B cell (primary cell): ENCODE measurements at regions not wholly inside any gene's neighbourhood (a gene's known extent, or its start where the extent isn't known, plus 50 kb on each side); places are given as distances from the start of the nearest gene placed in this dataset.

Source experiments
- ATAC-seq: fragments of 200-7000 bp; cut with Tn5 transposase; one replicate; pipeline ENCODE4 v1.10.0; 2021; ENCODE audit warnings: low read depth, mild to moderate bottlenecking, moderate number of reproducible peaks, moderate library complexity
- CTCF ChIA-PET: fragments of 350-600 bp; sonication (Branson Sonifier 250); formaldehyde crosslinking; loops from one replicate; lab custom pipeline; 2021; ENCODE audit warnings: antibody characterized with exemption, inconsistent platforms; lab: Charles Lee
- POLR2A ChIA-PET: fragments of 350-600 bp; sonication (Branson Sonifier 250); formaldehyde crosslinking; loops from one replicate; lab custom pipeline; 2021; ENCODE audit warnings: antibody characterized with exemption; lab: Charles Lee
- DNase-seq: peaks from one replicate; pipeline ENCODE4 v3.0.0; 2013
- H2AFZ ChIP-seq: 2 replicates; pipeline ENCODE4 v1.6.1; 2012; ENCODE audit warnings: mild to moderate bottlenecking, low read depth, low read length; ENCODE audit not compliant: insufficient read depth, poor library complexity, severe bottlenecking
- H3K27ac ChIP-seq, 2 donors: 1 replicate in 1 of 2; 2 replicates in 1 of 2; pipeline ENCODE4 v1.5.1; 2012 to 2013; ENCODE audit warnings: low read length in 2 of 2, mild to moderate bottlenecking in 2 of 2, moderate library complexity in 1 of 2
- H3K27me3 ChIP-seq, 4 experiments: fragments of 200-600 bp in 1 of 4; sonication (generic) in 1 of 4; replicated peaks in 1 of 4; 1 replicate in 2 of 4; 2 replicates in 2 of 4; pipeline versions ENCODE4 v1.6.1 to v1.7.0; 2013 to 2016; ENCODE audit warnings: low read length in 3 of 4, mild to moderate bottlenecking in 2 of 4, mixed read lengths in 1 of 4, moderate library complexity in 1 of 4; ENCODE audit not compliant: insufficient read depth in 4 of 4, control insufficient read depth in 3 of 4; ENCODE audit errors: control extremely low read depth in 1 of 4
- H3K36me3 ChIP-seq, 2 experiments: replicated peaks in 1 of 2; 1 replicate in 1 of 2; 2 replicates in 1 of 2; pipeline versions ENCODE4 v1.6.1 to v1.7.1; 2013; ENCODE audit warnings: low read length in 1 of 2; ENCODE audit not compliant: insufficient read depth in 2 of 2, control insufficient read depth in 1 of 2; ENCODE audit errors: control extremely low read depth in 1 of 2, extremely low read depth in 1 of 2
- H3K4me1 ChIP-seq, 2 donors: fragments of 200-600 bp in 1 of 2; sonication (generic) in 1 of 2; 1 replicate in 1 of 2; 2 replicates in 1 of 2; pipeline versions ENCODE4 v1.5.1 to v1.6.1; 2013 to 2017; ENCODE audit warnings: low read length in 2 of 2; ENCODE audit not compliant: control insufficient read depth in 2 of 2, insufficient read depth in 2 of 2
- H3K4me2 ChIP-seq: replicated peaks from 2 replicates; pipeline ENCODE3; 2012; ENCODE audit warnings: mild to moderate bottlenecking, low read depth, low read length; ENCODE audit not compliant: poor library complexity, severe bottlenecking
- H3K4me3 ChIP-seq, 5 experiments: fragments of 200-600 bp in 1 of 5; sonication (generic) in 1 of 5; 1 replicate in 3 of 5; 2 replicates in 2 of 5; pipeline versions ENCODE4 v1.5.1 to v1.7.0; 2011 to 2016; ENCODE audit warnings: low read length in 4 of 5, mild to moderate bottlenecking in 4 of 5, low read depth in 2 of 5, control low read depth in 1 of 5, moderate library complexity in 1 of 5; ENCODE audit not compliant: insufficient read depth in 1 of 5; ENCODE audit errors: control extremely low read depth in 1 of 5, extremely low read depth in 1 of 5
- H3K79me2 ChIP-seq: fragments of 200-600 bp; sonication (generic); one replicate; pipeline ENCODE4 v1.6.0; 2016; ENCODE audit warnings: low read length; ENCODE audit not compliant: control insufficient read depth, insufficient read depth
- H3K9ac ChIP-seq: fragments of 200-600 bp; sonication (generic); 2 replicates; pipeline ENCODE4 v1.6.1; 2017; ENCODE audit warnings: mild to moderate bottlenecking, low read length, moderate library complexity
- H3K9me3 ChIP-seq, 3 donors: one replicate each; pipeline versions ENCODE4 v1.6.1 to v1.7.1; 2013; ENCODE audit warnings: low read length in 2 of 3; ENCODE audit not compliant: control insufficient read depth in 2 of 3, insufficient read depth in 1 of 3; ENCODE audit errors: control extremely low read depth in 1 of 3
- H4K20me1 ChIP-seq: 2 replicates; pipeline ENCODE4 v1.6.0; 2012; ENCODE audit warnings: mild to moderate bottlenecking, low read length; ENCODE audit not compliant: insufficient read depth, control insufficient read depth, poor library complexity, severe bottlenecking
- H3K27ac Mint-ChIP-seq: one replicate; pipeline ENCODE4 v1.8.0; 2021; ENCODE audit warnings: mixed read lengths
- H3K27me3 Mint-ChIP-seq: one replicate; pipeline ENCODE4 v1.8.0; 2021; ENCODE audit warnings: mixed read lengths
- H3K4me1 Mint-ChIP-seq: one replicate; pipeline ENCODE4 v1.8.0; 2021; ENCODE audit warnings: mixed read lengths
- H3K4me3 Mint-ChIP-seq: one replicate; pipeline ENCODE4 v1.8.0; 2021; ENCODE audit warnings: mixed read lengths
- H3K9me3 Mint-ChIP-seq: one replicate; pipeline ENCODE4 v1.8.0; 2022; ENCODE audit warnings: mixed read lengths; ENCODE audit not compliant: insufficient read depth
- EZH2 ChIP-seq: IDR thresholded peaks from 2 replicates; pipeline ENCODE4 v1.6.1; 2012; ENCODE audit warnings: borderline replicate concordance, low read depth, mild to moderate bottlenecking, moderate library complexity, low read length; ENCODE audit not compliant: insufficient read depth, poor library complexity, severe bottlenecking
- WGBS: methylation state at CpG from one replicate; pipeline ENCODE4 v1.1.5; 2013; ENCODE audit warnings: missing lambda C conversion rate; ENCODE audit not compliant: insufficient coverage; 5-methylcytosine and 5-hydroxymethylcytosine counted together
- intact Hi-C: fragments of 100-400 bp; cut with micrococcal nuclease; formaldehyde crosslinking; loops from one replicate; pipeline ENCODE4 v1.10.0; 2022
- TF ChIP-seq, protein P1 (sequence below): fragments of 200-600 bp; IDR thresholded peaks from one replicate; pipeline ENCODE4 v1.8.0; 2022; ENCODE audit warnings: antibody characterized with exemption, mild to moderate bottlenecking

DNA sequence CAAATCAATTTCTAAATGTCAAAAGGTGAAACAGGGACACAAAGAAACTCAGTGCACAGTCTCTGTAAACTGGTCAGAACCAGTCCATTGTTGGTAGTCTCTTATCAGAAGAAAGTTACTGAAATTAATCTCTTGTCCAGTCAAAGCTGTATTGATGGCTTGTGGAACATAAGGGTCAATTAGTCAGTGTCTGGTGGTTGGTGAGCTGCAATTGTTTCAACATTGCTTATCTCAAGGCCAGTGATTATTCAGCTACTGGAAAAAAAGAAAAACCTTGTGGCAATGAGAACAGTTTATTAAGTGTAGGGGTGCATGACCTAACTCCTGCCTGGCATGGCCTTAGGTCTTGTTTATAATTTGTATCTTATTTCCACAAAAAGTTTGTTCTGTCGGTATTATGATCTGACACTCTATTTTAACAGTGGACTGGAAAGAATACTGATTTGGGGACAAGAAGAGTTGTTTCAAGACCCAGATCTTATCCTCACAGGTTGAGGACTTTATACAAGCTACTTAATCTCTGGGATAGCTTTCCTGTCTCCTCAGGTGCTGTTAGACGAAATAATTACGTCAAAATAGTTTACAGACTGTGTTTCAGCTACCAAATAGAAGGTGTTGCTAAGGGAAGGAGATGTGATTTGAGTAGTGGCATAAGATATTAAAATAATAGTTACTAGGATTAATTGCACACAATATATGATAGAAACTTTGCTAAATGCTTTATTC, 520.0 kb upstream of the IRAK1BP1 start:
- Histone ChIP-seq H3K79me2 (no peaks in the 10 kb centered on the region), H3K27ac (no peak overlapping the region), H3K9ac (no peak overlapping the region), H4K20me1 (no peaks in the 10 kb centered on the region), H3K36me3 (no peaks in the 10 kb centered on the region), H3K27me3 (no peaks in the 10 kb centered on the region), H3K4me2 (no peak overlapping the region), H2AFZ (no peak overlapping the region), H3K9me3 (no peaks in the 10 kb centered on the region), H3K4me3 (no peak overlapping the region), H3K4me1 (no peaks in the 10 kb centered on the region)
- no peak for TF ChIP-seq EZH2
- TF ChIP-seq, protein P1, sequence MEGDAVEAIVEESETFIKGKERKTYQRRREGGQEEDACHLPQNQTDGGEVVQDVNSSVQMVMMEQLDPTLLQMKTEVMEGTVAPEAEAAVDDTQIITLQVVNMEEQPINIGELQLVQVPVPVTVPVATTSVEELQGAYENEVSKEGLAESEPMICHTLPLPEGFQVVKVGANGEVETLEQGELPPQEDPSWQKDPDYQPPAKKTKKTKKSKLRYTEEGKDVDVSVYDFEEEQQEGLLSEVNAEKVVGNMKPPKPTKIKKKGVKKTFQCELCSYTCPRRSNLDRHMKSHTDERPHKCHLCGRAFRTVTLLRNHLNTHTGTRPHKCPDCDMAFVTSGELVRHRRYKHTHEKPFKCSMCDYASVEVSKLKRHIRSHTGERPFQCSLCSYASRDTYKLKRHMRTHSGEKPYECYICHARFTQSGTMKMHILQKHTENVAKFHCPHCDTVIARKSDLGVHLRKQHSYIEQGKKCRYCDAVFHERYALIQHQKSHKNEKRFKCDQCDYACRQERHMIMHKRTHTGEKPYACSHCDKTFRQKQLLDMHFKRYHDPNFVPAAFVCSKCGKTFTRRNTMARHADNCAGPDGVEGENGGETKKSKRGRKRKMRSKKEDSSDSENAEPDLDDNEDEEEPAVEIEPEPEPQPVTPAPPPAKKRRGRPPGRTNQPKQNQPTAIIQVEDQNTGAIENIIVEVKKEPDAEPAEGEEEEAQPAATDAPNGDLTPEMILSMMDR: no peak
- ATAC-seq (no peak), DNase-seq (no peak)
- Mint-ChIP-seq H3K9me3 (no peaks in the 10 kb centered on the region), H3K27ac (no peak overlapping the region), H3K4me1 (no peaks in the 10 kb centered on the region), H3K4me3 (no peak overlapping the region), H3K27me3 (no peaks in the 10 kb centered on the region)
- ChIA-PET CTCF (no interaction called here), POLR2A (no interaction called here)
- intact Hi-C loops: no loop called here
- WGBS: no CpG with 5 or more reads among the region's 3 CpGs

DNA sequence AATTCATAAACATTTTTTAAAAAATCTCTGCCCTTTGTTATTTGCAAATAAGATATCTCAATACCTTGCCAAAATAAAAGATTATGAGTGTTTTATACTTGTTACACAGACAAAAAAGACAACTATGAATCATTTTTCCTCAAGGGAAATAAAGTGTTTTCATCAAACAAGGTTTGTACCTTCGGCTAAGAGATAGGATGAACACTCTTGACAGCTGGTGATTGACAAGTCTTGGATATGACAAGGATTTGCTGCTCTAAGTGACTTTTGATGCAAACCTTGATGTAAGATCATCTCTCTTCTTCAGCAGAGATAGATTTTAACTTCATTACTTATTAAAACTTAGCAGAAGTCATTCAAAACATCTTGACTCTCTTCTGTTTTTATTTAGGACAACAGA, 514.3 kb upstream of the IRAK1BP1 start:
- no peak overlapping the region for H3K4me3 ChIP-seq
- TF ChIP-seq, protein P1: no peak
- no peak for TF ChIP-seq EZH2
- no peak overlapping the region for H3K27ac ChIP-seq
- H3K4me3 Mint-ChIP-seq: no peak overlapping the region
- H3K27ac Mint-ChIP-seq: no peak overlapping the region
- ATAC-seq: no peak
- ChIA-PET POLR2A (no interaction called here), CTCF (no interaction called here)
- H3K36me3 ChIP-seq: no peaks in the 10 kb centered on the region
- DNase-seq: no peak
- no peaks in the 10 kb centered on the region for H3K9me3 ChIP-seq
- H3K27me3 ChIP-seq: no peaks in the 10 kb centered on the region
- no peaks in the 10 kb centered on the region for H3K79me2 ChIP-seq
- no peaks in the 10 kb centered on the region for H3K4me1 ChIP-seq
- no peak overlapping the region for H3K9ac ChIP-seq
- no peaks in the 10 kb centered on the region for H3K9me3 Mint-ChIP-seq
- H3K27me3 Mint-ChIP-seq: no peaks in the 10 kb centered on the region
- H2AFZ ChIP-seq: no peak overlapping the region
- H3K4me1 Mint-ChIP-seq: no peaks in the 10 kb centered on the region
- H3K4me2 ChIP-seq: no peak overlapping the region
- intact Hi-C loops: no loop called here
- H4K20me1 ChIP-seq: no peaks in the 10 kb centered on the region
- WGBS: no CpG with 5 or more reads among the region's 1 CpG
